GM21367 (cell line): ENCODE measurements at regions not wholly inside any gene's neighbourhood (a gene's known extent, or its start where the extent isn't known, plus 50 kb on each side); places are given as distances from the start of the nearest gene placed in this dataset.

Experiments used
- ATAC-seq: cut with Tn5 transposase; IDR thresholded peaks from one replicate; pipeline ENCODE4 v1.9.1; 2021; ENCODE audit not compliant: unreplicated experiment

DNA sequence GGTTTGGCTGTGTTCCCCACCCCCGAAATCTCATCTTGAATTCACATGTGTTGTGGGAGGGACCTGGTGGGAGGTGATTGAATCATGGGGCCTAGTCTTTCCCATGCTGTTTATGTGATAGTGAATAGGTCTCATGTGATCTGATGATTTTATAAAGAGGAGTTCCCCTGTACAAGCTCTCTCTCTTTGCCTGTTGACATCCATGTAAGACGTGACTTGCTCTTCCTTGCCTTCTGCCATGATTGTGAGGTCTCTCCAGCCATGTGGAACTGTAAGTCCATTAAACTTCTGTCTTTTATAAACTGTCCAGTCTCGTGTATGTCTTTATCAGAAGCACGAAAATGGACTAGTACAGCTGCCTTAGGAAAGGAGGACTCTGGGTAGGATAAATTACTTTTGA, 976.7 kb downstream of the MCTP2 start:
- ATAC-seq, result no peak

DNA sequence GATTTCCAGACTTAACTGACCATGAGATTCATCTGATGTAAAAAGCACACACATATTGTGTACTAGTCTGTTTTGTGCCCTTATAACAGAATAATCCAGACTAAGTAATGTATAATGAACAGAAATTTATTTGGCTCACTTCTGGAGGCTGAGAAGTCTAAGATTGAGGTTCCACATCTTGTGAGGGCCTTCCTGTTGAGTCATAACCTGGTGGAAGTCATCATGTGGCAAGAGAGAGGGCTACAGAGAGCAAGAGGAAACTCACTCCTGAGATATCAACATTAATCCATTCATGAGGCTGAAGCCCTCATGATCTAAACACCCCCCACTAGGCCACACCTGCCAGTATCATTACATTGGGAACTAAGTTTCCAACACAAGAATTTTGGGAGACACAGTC, 977.6 kb downstream of the MCTP2 start:
- ATAC-seq, result no peak

DNA sequence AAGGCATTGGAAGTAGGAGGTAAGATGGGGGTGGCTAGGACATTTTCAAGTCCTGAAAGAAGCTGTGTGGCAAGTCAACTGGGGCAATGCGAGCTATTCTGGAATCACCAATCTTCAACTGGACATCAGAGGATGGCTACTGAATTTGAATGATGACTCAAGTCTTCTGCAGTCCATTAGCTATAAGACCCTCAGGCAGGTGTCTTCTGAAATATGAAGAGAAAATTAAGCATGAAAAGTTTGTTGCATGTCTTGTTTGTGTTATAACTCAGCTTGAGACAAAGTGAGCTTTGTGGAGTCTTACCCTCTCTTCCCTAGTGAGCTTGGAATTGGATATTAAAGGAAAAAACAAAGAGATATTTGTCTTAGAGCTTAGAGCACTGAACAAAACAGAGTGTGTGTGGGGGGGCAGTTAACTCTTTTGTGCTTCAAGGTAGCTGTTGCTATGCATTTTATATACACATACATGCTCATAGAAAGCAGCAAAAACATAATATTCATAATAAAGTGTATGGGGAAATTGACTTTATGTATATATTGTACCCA, 979.1 kb downstream of the MCTP2 start:
- no peak for ATAC-seq

DNA sequence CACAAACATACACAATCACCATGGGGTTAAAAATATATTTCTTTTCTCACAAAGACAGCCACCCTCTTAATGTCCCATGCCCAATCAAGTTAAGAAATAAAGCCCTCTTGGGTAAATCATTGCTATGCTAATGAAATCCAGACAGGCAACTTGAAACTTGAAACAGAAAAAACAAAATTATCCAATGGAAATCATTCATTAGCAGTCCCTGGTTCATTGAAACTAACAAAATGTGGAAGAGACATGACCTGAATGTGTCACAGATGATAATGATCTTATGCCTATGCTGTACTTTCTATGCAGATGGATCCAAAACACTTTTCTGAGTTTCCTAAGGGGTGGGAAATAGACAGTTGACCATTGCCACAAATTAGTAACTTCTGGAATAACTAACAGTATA, 983.7 kb downstream of the MCTP2 start:
- no peak for ATAC-seq

DNA sequence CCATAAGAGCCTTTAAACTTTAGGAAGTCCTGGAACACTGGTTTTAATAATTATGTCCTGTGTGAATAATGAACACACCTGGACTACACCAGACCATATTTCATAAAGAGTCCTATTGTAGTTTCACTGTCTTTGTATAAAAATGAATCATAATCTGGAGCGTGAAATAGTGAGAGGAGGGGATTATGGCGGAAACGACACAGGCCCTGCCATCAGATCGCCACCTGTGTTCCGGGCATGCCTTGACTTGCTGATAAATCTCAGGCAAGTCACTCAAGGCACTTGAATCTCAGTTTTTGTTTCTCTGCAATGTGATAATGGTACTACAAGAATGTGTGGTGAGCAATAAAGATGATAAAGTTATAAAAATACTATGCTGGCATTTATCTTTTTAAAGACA, 995.5 kb downstream of the MCTP2 start:
- no peak for ATAC-seq

DNA sequence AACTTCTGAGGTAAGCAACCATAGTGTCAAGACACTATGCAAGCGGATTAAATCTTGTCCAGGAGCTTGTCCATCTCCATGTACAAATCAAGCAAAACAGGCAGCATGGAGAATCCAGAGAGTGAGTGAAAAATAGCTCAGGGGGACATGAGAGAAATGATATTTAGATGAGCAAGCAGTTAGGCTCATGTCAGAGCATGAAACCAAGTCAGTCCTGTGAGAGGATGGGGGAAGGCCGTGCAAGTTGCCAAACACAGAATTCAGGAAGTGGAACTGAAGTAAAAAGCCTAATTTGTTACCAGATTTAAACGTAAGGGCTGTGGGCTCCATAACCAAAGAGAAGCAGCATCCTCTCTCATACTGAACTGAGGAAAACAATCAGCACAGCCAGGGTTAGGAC, 995.9 kb downstream of the MCTP2 start:
- no peak for ATAC-seq

DNA sequence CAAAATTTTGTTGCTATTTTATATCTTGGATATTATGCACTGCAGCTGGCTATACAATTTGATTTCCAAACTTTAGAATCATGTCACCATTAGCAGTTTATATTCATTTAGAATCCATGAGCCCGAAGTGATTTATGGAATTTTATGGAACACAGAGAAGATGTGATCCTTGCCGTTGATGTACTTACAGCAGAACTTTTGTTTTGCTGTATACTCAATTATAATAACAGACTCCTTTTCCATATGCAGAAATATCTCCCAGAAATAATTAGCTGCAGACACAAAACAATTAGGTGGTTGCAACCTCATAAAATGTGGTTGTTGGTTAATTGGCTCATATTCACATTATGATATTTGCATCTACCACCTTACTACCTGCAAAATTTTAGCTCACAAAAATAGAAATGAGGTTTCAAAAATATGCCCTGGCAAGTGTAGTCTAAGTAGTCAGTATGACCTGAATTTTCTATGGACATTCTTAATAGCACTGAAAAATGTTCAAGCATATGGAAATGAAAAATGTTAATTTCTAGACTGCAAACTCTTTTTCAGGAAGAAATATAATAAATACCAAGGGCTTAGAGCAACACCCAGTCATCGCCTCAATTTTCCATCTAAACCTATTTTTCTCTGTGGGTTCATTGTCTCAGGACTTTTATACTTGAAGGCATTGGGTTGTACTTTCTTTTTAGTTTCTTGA, 997.6 kb downstream of the MCTP2 start:
- no peak for ATAC-seq

DNA sequence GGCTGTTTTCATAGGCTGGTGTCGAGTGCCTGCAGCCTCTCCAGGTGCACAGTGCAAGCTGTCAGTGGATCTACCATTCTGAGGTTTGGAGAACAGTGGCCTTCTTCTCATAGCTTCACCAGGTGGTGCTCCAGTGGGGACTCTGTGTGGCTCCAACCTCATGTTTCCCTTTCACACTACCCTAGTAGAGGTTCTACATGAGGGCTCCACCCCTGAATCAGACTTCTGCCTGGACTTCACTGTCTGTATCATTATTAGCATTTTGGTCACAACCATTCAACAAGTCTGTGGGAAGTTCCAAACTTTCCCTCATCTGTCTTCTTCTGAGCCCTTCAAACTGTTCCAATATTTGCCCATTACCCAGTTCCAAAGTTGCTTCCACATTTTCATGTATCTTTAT, 1003.7 kb downstream of the MCTP2 start:
- ATAC-seq, result no peak

DNA sequence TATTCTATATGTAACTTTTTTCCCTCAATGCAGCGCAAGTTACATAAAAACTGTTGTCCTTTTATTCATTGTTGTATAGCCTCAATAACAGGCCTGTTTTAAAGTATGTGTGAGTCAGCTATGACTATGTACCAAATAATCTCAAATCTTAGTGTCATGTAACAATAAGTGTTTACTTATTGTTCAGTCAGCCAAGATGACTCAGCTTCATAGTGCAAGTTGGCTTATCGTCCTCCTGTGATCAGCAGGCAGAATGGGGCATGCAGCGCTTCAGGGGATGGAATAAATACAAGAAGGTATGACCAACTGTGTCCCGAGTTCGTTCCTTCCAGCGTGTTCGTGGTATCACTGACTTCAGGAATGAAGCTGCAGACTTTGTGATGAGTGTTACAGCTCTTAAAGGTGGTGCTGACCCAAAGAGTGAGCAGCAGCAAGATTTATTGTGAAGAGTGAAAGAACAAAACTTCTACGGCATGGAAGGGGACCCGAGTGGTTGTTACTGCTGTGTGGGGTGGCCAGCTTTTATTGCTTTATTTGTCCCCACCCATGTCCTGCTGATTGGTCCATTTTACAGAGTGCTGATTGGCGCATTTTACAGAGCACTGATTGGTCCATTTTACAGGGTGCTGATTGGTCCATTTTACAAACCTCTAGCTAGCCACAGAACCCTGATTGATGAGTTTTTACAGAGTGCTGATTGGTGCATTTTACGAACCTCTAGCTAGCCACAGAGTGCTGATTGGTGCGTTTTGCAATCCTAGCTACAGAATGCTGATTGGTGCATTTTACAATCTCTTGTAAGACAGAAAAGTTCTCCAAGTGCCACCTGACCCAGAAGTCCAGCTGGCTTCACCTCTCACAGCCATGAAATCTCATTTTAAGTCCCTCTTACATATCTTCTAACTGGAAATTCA, 1016.0 kb downstream of the MCTP2 start:
- ATAC-seq, result no peak

DNA sequence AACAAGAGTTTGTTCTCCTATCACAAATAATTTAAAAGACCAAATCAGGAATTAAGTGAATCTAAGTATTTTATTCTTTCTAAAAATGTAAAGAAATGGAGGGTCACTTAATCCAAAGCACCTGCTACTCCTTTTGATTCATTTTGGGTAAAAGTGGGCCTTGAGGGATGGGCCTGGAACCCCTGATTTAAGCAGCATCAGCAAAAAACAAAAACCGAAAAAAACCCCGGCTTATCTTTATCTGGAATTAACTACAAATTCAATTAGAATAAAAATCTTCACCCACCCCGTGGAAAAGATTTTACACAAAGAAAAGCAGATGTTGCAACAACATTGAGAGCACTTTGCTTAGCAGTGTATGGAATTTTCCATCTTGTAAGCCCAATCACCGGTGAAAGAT, 1018.2 kb downstream of the MCTP2 start:
- no peak for ATAC-seq

DNA sequence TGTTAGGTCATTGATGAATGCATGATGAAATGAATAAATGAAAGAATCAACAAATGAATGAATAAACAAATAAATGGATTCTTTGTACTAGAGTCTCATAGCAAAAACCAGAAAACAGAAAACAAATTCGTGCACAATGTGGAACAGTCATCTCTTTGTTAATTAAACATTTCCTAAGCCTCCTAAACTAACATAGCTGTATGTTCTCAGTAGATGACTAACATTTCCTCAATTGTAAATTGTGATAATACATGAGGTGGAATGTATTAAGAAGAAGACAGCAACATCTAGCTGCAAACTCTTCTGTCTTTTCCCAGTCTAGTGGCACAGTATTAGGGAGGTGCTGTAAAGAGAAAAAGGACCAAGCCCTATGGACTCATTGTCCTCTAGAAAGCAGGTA, 1021.0 kb downstream of the MCTP2 start:
- ATAC-seq, result no peak

DNA sequence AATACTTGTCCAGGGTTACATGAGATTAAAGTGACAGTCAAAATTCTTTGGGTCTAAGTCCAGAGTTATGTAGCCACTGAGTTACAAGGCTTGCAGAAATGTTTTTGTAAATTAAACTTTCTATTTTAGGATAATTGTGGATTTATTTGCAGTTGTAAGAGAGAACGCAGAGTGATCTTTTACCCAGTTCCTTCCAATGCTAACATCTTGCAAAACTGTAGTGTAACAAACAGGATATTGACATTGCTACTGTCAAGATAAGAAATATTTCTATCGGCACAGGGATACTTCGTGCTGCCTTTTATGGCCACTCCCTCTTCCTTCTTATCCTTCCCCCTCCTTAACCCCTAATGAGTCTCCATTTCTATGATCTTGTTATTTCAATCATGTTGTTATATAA, 1022.9 kb downstream of the MCTP2 start:
- ATAC-seq, result no peak

DNA sequence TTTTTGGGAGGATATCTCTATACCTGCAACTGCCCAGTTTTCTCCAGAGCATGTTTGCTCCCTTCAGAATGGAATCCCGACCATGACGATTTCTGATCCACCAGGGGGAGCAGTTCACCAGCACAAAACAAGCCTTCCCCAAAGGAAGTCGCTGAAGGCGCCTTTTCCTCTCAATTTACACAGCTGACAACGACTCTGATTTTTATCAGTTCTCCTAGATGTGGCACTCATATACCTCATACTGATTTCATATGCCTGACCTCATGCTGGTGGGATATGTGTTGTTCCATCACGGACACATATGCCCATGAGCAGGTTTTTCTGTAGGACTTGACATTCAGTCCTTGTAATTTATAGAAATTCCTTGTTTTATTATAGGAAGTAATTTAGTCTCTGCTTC, 1028.2 kb downstream of the MCTP2 start:
- ATAC-seq, result no peak

DNA sequence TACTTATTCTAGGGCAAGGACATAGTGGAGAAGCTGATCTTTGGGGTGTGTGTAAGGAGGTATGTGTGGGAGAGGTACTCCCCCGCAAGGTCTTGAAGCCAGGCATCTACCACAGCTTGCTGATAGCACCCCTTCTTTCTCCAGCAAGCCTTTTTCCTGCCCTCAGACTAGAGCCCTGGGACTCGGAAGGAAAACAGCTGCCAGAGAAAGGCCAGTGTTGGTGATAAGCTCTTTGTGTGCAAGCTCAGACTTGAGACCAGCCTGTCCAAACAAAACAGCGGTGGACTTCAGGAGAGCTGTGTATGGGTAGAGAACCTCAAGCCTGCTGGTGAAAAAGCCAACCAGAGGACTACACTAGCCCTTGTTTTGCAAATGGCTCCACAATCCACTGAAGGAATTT, 1028.6 kb downstream of the MCTP2 start:
- no peak for ATAC-seq

DNA sequence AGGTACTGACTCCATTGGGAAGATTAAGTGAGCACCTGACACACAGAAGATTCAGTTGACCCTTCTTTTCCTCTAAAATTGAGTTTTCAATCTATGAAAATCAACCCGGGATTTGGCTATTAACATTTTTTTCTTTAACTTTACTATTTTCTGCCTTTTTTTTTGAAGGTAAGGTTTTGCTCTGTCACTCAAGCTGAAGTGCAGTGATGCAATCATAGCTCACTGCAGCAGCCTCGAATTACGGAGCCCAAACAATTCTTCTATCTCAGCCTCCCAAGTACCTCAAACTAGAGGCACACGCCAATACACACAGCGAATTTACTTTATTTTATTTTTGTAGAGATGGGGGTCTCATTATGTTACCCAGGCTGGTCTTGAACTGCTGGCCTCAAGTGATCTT, 1029.5 kb downstream of the MCTP2 start:
- ATAC-seq, result no peak

DNA sequence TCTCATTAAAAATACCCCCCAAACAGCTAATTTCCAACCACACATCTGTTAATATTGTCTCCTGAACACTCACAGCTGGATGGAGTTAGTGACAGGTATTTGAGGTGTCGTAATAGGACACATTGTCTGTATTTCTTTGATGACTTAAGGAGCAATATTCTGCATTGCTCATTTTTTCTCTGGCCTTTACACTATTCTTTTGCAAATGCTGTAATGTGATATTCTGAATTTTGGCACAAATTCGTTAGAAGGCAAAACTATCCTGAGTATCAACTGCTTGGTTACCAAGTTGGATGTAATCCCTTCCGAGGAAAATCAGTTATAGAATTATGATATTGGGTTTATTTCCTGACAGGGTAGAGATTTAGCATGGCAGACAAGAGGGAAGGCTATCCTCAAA, 1030.2 kb downstream of the MCTP2 start:
- no peak for ATAC-seq

DNA sequence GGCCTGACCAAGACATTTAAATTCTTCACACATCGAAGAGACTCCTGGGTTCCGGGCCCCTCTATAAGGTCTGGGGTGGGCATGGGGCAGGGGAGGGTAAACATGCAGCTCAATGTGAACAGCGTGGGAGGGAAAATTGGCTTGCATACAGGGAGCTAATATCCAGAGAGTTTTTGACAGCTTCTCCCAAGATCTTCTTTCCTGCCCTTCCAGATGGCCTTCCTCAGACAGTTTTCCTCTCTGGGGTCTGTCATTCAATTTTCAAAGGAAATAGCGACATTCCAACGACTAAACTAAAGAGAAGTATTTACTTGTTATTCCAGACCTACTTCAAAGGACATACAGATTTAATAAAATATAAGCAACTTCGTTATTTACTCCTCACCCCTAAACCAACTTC, 1030.6 kb downstream of the MCTP2 start:
- ATAC-seq, result no peak

DNA sequence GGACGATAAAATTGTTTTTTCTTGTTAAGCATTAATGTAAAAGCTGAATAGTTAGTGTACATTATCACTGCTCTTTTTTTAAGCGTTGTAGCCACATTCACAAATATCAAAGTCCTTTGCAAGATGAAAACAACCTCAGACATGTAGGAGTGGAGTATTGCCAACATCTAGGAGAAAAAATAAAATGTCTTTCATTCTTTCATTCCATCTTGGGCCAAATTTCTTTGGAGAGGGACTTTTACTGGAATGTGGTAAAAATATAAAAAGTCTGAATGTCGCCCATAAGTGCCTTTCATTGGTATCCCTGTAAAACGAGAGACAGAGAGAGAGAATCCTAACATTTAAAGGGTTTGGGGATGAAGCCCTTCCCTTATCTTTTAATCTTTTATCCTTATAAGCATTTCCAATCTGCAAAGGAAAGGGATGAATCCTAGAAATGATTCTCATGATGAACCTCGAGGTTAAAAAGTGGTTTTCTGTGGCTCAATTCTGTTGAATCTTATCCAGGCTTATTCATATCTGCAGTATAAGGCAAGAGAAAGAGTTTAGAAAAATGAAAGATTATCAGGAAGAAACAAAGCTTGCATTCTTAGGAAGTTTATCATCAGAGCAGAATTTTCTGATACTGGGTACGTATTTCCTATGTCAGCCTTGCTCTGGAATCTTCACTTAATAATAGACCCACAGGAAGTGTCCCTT, 1031.7 kb downstream of the MCTP2 start:
- no peak for ATAC-seq

DNA sequence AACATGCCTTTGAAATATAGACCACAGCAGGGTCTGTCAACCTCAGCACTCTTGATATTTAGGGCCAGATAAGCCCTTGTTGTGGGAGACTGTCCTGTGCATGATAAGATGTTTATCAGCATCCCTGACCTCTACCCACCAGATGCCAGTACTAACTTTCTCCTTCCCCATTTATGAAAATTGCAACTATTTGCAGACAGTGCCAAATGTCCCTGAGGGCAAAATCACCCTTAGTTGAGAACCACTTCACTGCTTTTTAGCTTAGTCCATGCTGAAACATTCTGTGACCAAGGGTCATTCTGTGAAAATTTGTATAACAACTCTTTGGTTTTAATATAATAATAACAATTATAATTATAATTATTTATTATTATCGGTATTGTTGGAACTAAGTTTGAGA, 1032.4 kb downstream of the MCTP2 start:
- ATAC-seq, result no peak

DNA sequence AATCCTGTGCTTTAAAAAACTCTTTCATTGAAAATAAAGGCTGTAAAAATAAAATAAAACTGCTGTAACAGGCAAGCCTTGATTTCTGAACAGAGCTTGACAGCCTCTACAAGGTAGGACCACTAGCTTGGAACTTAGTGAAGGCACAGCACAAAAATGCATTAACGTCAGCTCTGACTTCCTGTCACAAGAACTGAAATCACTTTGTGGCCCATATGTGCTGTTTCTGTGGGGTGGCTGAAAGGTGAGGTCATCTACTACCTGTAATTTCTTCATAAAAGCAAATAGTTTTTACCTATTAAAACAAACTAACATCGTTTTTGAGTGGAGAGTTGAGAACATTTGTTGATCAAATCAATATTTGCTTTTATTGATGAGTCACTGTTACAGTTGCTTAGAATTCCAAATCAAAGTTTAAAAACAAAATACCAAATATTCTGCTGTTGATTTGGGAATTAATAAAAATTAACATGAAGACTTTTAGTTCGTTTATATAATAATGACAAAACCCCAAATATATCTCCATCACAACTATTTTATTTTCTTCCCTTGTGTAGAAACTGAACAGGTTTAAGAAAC, 1034.1 kb downstream of the MCTP2 start:
- ATAC-seq, result no peak

DNA sequence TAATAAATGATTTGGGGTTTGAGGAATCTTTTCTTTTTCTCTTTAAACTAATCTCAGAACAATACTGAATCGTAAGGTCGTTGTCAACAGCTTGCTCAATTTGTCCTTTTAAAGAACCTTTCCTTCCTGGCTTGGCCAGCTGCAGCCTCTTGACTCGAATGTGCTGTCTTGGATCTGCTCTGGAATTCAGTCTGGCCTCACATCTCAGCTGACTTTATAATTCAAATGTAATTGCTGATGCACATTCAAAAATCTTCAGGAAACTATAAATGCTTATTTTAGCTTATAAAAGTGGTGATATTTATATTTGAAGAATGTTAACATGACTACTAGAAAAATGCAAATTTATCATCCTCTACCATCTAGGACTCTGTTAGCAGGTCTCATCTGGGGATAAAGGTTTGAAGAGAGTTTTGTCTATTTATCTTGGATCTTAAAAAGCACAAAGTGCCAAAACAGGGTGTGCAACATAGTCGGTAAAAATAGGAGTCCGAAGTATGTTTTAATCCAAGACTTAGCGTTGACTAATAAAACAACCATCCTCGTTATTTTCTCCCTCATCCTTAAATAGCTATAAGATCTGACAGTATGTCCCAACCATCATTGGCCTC, 1035.2 kb downstream of the MCTP2 start:
- no peak for ATAC-seq
